NCI-H460 (cell line): ENCODE measurements at regions not wholly inside any gene's neighbourhood (a gene's known extent, or its start where the extent isn't known, plus 50 kb on each side); places are given as distances from the start of the nearest gene placed in this dataset.

Experiments
- DNase-seq: peaks from one replicate; pipeline ENCODE4 v3.0.0-alpha.2; 2016; ENCODE audit warnings: low read depth; ENCODE audit errors: extremely low read depth

GRCh38 chr4:57640391-57641100 lies 530.4 kb upstream of the IGFBP7 start:
- DNase-seq, result no peak

GRCh38 chr4:57639561-57640382 lies 529.6 kb upstream of the IGFBP7 start:
- no peak for DNase-seq

GRCh38 chr4:57635910-57636309 lies 525.7 kb upstream of the IGFBP7 start:
- DNase-seq, result no peak

GRCh38 chr4:57633212-57633859 lies 523.2 kb upstream of the IGFBP7 start:
- no peak for DNase-seq

- DNase-seq, result no peak
These were observed 522.4 kb upstream of the IGFBP7 start for GRCh38 chr4:57632564-57632963.

DNA sequence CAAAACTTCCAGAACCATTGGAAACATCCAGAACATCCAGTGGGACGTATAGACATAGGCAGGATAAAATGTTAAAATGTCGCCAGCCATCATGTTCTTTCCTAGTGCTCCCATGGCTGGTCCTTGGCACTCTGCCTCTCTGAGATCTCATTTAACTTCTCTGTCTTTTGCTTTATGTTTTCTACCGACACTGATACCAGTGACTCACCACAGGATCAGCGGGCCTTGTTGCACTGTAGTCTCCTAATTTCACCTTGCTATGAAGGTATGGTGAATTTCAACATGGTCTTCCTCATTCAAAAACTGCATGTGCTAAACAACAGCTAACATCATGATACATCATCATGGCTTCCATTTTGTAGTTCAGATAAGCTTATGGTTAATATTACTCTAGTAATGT lies 521.0 kb upstream of the IGFBP7 start:
- no peak for DNase-seq

- DNase-seq, result no peak
These were observed 517.8 kb upstream of the IGFBP7 start for GRCh38 chr4:57628004-57628403.

DNA sequence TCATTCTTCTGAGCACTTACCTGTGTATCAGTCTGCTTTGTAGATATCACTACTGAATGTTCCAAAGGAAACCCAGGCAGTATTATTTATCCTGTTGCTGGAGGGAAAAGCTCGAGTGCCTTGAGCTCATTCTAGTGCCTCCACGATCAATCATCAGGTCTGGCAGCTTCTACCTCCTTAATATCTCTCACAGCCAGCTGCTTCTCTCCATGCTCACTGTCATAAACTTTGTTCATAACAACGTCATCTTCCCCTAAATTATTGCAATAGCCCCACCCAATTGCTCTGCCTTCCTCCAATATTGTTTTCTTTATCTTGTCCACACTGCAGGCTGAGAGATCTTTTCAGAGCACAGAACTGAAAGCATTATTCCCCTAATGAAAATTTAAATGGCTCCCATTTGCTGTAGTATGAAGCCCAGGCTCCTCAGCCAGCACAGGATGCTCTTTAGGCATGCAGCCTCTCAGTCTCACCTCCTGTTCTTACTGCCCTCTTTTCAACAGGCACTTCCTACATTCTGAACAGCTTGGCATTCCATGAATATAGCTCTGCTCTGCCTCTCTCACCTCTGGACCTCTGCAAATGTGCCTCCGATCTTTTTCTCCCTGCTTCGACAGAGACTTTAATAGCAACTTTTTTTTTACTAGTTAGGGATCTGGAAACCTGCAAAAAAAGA lies 504.2 kb upstream of the IGFBP7 start:
- DNase-seq, result no peak

DNA sequence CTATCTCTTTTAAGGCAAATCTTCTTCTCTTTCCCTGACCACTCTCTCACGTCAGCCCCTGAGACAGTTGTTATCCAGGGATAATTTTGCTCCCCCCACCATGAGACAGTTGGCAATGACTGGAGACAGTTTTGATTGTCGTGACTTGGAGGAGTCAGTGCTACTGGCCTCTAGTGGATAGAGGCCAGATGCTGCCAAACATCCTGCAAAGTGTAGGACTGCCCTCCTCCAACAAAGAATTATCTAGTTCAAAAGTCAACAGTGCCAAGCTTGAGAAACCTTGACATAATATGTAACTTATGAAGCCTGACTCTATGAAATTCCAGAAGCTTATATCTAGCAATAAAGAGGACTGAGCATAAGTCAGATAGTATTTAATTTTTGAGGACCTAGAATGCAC lies 502.1 kb upstream of the IGFBP7 start:
- no peak for DNase-seq

GRCh38 chr4:57607566-57608180 lies 497.5 kb upstream of the IGFBP7 start:
- DNase-seq, result no peak

DNA sequence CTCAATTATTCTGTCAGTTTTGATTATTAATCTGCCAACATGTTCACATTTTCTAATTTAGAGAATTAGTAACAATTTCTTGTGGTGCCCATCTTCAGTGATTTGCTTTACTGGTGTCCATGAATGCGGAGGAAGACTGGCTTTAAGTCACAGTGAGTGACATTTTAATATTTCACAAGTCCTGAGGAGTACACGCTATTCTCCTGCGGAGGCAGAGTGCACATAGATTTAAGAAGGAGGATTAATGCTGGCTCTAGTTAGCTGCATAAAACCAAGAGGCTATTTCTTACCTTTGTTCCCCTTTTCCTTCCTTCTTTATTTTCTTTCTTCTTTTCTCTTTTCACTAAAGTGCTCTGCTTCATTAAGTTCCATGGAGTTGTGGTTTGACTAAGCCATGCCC lies 495.2 kb upstream of the IGFBP7 start:
- DNase-seq, result no peak

- DNase-seq, result no peak
These were observed 492.0 kb upstream of the IGFBP7 start for GRCh38 chr4:57602141-57602540.

DNA sequence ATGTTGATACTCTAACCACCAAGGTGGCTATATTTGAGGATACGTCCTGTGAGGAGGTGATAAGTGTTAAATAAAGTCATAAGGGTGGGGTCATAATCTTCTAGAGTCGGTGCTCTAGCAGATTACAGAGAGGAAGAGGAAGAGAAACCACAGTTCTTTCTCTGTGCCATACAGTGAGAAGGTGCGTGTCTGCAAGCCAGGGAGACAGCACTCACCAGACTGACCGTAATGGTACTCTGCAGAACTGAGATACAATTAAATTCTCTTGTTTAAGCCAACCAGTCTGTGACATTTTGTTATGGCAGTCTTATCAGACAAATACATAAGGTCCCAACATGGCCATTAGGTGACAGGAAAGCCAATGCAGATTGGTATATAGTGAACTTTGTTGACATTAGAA lies 480.9 kb upstream of the IGFBP7 start:
- DNase-seq, result no peak

DNA sequence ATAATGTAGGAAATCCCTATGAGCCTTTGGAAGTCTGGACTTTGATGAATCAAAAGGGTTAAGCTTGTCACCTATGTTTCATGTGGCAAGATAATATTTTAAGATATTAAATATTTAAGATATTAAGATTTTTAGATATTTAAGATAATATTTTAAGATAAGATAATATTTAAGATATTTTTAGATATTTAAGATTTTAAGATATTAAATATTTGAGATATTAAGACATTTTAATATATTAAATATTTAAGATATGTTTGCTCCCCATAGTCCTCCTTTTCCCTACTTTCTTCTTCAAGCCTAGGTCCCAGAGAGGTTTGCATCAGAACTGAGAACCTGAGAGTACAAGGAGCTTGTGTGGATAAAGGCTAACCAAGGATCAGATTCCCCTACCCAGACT lies 478.4 kb upstream of the IGFBP7 start:
- DNase-seq, result no peak

GRCh38 chr4:57580710-57581599 lies 470.8 kb upstream of the IGFBP7 start:
- no peak for DNase-seq

- DNase-seq, result no peak
These were observed 465.2 kb upstream of the IGFBP7 start for GRCh38 chr4:57575426-57575825.

DNA sequence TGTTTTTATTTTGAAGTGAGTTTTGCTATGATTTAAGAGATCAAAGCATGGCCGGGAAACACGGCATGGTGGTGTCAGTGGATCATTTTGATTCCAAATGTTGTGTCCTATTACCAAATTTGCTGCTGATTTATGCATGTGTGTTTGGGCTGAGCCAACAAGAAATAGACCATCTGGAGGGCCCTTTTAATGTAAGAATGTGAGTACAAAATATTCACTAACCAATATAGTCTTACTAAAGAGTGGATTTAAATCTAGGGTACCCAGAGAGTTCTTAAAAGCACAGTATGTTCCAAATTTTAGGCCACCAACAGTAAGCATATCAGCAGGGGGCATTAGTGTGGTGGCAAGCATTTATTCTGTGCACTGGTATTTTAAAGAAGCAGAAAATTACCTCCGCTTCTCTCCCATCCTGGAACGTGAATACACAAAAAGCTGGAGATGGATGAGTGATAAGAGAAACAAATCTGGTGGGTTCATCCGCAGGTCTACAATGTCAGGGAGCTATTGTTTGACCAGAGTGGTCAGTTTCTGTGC lies 444.4 kb upstream of the IGFBP7 start:
- DNase-seq, result no peak

- DNase-seq, result no peak
These were observed 443.5 kb upstream of the IGFBP7 start for GRCh38 chr4:57553728-57554127.

DNA sequence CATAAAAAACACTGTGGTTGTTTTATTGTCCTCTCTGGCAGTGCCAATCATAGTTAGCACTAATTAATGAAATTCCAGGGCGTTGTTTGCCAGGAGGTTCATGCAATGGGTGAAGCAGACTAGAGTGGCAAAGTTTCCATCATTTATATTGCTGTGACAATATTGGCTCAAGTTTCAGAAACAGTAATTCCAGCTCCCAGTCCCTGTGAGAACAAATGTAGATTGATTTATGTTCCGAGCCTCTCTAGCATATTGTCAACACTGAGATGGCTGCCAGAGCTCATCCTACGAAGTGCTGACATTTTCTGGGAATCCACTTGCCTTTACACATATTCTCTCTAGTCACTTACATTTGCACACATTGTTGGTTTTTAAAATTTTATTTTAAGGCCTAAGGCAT lies 440.0 kb upstream of the IGFBP7 start:
- DNase-seq, result no peak

DNA sequence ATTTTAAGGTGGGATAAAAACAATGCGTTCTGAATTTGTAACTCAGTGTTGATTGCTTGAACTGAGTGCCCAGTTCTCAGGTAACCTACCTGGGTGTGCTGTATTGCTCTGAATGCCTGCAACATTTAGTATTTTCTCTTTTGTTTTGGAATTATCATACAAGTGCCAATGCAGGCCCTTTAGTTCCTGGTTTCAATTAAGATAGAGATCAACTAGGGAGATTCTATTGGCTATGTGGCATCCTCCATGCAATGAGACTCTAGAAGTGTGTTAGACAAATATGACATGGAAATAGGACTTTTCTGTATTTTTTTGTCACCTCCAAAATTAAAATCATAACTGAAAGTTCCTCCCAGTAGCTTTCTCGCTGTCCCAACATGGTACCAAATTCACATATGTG lies 438.7 kb upstream of the IGFBP7 start:
- no peak for DNase-seq
